ENCODE measurements at regions not wholly inside any gene's neighbourhood (a gene's known extent, or its start where the extent isn't known, plus 50 kb on each side); places are given as distances from the start of the nearest gene placed in this dataset.

DNA sequence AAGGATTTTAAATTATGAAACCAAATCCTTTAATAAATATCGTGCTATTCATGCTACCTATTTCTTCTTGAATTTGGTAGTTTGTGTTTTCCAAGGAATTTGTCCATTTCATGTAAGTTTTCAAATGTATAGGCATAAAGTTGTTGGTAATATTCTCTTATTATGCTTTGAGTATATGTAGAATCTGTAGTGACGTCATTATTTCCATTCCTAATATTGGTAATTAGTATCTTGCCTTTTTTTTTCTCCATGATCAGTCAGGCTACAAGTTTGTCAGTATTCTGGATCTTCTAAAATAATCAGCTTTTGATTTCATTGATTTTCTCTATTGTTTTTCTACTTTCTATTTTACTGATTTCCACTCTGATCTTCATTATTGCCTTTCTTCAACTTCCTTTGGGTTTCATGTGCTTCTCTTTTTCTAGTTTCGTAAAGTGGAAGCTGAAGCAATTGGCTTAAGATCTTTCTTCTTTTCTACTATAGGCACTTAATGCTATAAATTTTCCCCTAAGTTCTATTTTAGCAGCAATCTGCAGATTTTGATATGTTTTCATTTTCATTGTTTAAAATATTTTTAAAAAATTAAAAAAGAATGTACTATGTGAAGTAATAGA, 156.5 kb upstream of the HDAC9 start:
- TF ChIP-seq, protein P1, sequence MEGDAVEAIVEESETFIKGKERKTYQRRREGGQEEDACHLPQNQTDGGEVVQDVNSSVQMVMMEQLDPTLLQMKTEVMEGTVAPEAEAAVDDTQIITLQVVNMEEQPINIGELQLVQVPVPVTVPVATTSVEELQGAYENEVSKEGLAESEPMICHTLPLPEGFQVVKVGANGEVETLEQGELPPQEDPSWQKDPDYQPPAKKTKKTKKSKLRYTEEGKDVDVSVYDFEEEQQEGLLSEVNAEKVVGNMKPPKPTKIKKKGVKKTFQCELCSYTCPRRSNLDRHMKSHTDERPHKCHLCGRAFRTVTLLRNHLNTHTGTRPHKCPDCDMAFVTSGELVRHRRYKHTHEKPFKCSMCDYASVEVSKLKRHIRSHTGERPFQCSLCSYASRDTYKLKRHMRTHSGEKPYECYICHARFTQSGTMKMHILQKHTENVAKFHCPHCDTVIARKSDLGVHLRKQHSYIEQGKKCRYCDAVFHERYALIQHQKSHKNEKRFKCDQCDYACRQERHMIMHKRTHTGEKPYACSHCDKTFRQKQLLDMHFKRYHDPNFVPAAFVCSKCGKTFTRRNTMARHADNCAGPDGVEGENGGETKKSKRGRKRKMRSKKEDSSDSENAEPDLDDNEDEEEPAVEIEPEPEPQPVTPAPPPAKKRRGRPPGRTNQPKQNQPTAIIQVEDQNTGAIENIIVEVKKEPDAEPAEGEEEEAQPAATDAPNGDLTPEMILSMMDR (IDR thresholded peaks at IDR 0.05): no peak
- TF ChIP-seq POLR2A (IDR thresholded peaks at IDR 0.05): no peak
